ENCODE measurements at regions not wholly inside any gene's neighbourhood (a gene's known extent, or its start where the extent isn't known, plus 50 kb on each side); places are given as distances from the start of the nearest gene placed in this dataset.

DNA sequence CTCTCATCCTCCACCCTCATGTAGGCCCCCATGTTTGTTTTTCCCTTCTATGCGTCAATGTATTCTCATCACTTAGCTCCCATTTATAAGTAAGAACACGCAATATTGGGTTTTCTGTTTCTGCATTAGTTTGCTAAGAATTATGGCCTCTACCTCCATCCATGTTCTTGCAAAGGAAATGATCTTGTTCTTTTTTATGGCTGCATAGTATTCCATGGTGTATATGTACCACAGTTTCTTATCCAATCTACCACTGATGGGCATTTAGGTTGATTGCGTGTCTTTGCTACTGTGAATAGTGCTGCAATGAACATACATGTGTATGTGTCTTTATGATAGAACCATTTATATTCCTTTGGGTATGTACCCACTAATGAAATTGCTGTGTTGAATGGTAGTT, 200.0 kb downstream of the ADGRG6 start:
- TF ChIP-seq, protein P1, sequence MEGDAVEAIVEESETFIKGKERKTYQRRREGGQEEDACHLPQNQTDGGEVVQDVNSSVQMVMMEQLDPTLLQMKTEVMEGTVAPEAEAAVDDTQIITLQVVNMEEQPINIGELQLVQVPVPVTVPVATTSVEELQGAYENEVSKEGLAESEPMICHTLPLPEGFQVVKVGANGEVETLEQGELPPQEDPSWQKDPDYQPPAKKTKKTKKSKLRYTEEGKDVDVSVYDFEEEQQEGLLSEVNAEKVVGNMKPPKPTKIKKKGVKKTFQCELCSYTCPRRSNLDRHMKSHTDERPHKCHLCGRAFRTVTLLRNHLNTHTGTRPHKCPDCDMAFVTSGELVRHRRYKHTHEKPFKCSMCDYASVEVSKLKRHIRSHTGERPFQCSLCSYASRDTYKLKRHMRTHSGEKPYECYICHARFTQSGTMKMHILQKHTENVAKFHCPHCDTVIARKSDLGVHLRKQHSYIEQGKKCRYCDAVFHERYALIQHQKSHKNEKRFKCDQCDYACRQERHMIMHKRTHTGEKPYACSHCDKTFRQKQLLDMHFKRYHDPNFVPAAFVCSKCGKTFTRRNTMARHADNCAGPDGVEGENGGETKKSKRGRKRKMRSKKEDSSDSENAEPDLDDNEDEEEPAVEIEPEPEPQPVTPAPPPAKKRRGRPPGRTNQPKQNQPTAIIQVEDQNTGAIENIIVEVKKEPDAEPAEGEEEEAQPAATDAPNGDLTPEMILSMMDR (IDR thresholded peaks at IDR 0.05): no peak
- TF ChIP-seq POLR2A (IDR thresholded peaks at IDR 0.05): no peak

Data from adrenal gland (tissue), 5 donors.